GM12892 (cell line): ENCODE measurements at regions not wholly inside any gene's neighbourhood (a gene's known extent, or its start where the extent isn't known, plus 50 kb on each side); places are given as distances from the start of the nearest gene placed in this dataset.

ENCODE experiments used
- POLR2A ChIP-seq: IDR thresholded peaks from 2 replicates; pipeline ENCODE4 v1.6.1; 2011; ENCODE audit warnings: low read depth, low read length, control low read depth
- TAF1 ChIP-seq: IDR thresholded peaks from 2 replicates; pipeline ENCODE4 v1.6.1; 2011; ENCODE audit warnings: low read depth, mild to moderate bottlenecking, control low read depth, low read length, borderline replicate concordance

DNA sequence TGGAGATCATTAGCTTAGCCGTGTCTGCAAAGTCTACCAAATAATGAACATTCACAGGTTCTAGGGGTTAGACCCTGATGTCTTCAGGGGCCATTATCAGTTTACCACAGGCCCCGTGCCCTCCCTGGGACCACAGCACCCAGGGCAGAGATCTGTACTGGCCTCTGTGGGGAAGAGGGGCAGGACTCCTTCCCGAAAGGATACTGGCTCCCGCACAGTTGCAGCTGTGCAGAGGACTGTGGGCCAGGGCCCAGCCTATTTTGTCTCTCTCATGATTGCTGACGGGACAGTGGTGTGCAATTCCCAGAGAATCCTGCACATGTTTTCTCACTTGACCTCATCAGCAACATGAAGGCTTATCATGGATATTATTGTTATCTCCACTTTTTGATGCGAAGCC is 243.9 kb downstream of the GLRX3 start:
- TF ChIP-seq TAF1 (no peak), POLR2A (no peak)
